HFF-Myc (cell line): ENCODE measurements at regions not wholly inside any gene's neighbourhood (a gene's known extent, or its start where the extent isn't known, plus 50 kb on each side); places are given as distances from the start of the nearest gene placed in this dataset.

Experiments
- DNase-seq: peaks from one replicate; pipeline ENCODE4 v3.0.0-alpha.2; 2011; ENCODE audit warnings: low read depth; ENCODE audit errors: extremely low read depth
- H3K4me3 ChIP-seq: replicated peaks from 2 replicates; pipeline ENCODE4 v1.5.1; 2011; ENCODE audit warnings: low read depth, mild to moderate bottlenecking, control low read depth, low read length
- TF ChIP-seq, protein P1 (sequence below): IDR thresholded peaks from 2 replicates; pipeline ENCODE4 v1.5.1; 2012; ENCODE audit warnings: mild to moderate bottlenecking, low read depth, low read length, control low read depth; ENCODE audit errors: missing control alignments

DNA sequence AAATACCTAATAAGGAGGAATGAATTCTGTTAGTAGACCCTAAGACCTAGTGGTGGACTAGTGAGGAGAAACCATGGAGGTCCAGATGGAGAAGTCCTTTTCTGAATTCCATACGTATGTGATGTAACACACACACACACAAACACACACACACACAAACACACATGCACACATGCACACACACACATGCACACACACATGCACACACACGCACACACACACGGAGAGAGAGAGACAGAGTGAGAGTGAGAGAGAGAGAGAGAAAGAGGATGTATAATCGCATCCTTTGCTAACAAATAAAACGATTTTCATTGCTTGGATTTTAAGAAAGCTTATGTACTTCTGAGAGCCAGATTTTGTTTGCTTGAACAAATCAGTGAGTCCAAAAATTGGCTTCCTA, 132.6 kb upstream of the CEP162 start:
- no peak for DNase-seq
- TF ChIP-seq, protein P1, sequence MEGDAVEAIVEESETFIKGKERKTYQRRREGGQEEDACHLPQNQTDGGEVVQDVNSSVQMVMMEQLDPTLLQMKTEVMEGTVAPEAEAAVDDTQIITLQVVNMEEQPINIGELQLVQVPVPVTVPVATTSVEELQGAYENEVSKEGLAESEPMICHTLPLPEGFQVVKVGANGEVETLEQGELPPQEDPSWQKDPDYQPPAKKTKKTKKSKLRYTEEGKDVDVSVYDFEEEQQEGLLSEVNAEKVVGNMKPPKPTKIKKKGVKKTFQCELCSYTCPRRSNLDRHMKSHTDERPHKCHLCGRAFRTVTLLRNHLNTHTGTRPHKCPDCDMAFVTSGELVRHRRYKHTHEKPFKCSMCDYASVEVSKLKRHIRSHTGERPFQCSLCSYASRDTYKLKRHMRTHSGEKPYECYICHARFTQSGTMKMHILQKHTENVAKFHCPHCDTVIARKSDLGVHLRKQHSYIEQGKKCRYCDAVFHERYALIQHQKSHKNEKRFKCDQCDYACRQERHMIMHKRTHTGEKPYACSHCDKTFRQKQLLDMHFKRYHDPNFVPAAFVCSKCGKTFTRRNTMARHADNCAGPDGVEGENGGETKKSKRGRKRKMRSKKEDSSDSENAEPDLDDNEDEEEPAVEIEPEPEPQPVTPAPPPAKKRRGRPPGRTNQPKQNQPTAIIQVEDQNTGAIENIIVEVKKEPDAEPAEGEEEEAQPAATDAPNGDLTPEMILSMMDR, result no peak
- no peak overlapping the region for H3K4me3 ChIP-seq

GRCh38 chr6:84358581-84358980, 131.1 kb upstream of the CEP162 start:
- DNase-seq, result no peak
- no peak overlapping the region for H3K4me3 ChIP-seq
- TF ChIP-seq, protein P1, result no peak

DNA sequence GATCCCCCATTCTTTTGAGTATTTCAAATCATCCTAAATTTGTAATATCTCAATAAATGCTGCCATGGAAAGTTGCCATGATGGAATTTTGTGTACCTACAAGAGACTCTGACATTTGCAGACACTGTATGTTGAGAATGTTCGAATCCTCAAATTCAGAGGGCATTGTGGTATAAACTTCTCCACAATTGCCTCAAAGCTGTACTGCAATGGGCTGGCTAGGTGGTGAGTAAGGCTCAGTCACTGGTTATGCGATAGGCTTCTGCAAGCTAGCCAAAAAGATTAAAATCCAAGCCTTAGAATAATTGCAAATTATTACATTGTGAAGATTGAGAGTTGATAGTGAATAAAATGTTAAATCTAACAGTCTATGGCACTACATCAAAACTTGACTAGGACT, 130.2 kb upstream of the CEP162 start:
- no peak for DNase-seq
- H3K4me3 ChIP-seq, result no peak overlapping the region
- TF ChIP-seq, protein P1, result no peak

- TF ChIP-seq, protein P1, result no peak
- no peak for DNase-seq
These were observed 129.5 kb upstream of the CEP162 start for GRCh38 chr6:84356907-84357306.

DNA sequence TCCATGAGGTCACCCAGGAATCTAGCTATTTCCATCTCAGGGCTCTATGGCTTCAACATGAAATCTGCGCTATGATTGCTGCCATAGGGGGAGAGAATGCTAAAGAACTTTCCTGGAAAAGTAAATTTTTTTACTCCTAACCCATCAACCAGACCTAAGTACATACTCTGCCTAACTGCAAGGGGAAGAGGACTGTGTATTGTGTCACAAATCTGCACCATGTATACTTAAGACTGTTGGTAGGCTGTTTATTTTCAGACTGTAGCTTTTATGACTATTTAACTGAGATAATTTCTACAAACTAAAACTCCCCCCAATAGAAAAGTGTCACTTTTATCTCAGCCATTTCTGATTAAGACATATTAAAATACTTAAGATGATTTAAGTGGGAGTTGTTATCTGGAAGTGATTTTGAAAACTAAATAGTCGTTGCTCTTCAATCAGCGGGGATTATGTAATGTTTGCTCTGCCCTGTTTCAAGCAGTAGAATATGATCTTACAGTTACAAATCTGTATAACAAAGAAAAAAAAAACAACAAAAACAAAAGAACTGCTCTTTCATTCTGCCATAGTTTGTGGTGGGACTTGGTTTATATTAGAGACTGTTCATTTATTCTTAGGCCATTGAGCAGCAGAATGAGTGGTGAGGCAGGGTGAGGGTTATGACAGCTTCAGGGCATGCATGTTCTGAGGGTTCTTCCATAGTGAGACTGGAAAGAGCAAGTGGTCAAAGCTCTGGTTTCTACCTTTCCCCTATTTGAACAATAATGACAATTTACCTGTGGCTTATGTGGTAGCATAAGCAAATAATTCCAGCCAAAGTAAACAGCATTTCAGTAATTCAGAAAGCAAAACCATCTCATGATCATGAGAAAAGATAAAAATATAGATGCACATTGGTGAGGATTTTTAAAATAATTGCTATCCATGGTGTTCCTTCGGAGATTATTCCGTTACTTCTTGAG, 126.3 kb upstream of the CEP162 start:
- H3K4me3 ChIP-seq, result no peak overlapping the region
- DNase-seq, result no peak
- TF ChIP-seq, protein P1, result no peak

More at GRCh38 chr6:84356907-84357306, 129.5 kb upstream of the CEP162 start:
- H3K4me3 ChIP-seq, result no peak overlapping the region

GRCh38 chr6:84350397-84350796, 123.0 kb upstream of the CEP162 start:
- H3K4me3 ChIP-seq, result no peak overlapping the region
- TF ChIP-seq, protein P1, result no peak
- no peak for DNase-seq
